ENCODE measurements at regions not wholly inside any gene's neighbourhood (a gene's known extent, or its start where the extent isn't known, plus 50 kb on each side); places are given as distances from the start of the nearest gene placed in this dataset.

- Mint-ChIP-seq H3K4me1 (no peaks in the 10 kb centered on the region), H3K9me3 (peaks cover 21% of the 10 kb centered on the region), H3K4me3 (no peak overlapping the region), H3K27ac (no peak overlapping the region), H3K36me3 (no peaks in the 10 kb centered on the region), H3K27me3 (no peaks in the 10 kb centered on the region)
- ATAC-seq: no peak
Measured at GRCh38 chr14:97524589-97525319, 727.6 kb downstream of the VRK1 start.

GRCh38 chr14:97527993-97528392 lies 730.8 kb downstream of the VRK1 start:
- no peak overlapping the region for H3K27ac Mint-ChIP-seq
- no peaks in the 10 kb centered on the region for H3K36me3 Mint-ChIP-seq
- no peak for ATAC-seq
- no peaks in the 10 kb centered on the region for H3K27me3 Mint-ChIP-seq
- peaks cover 10% of the 10 kb centered on the region for H3K9me3 Mint-ChIP-seq
- H3K4me1 Mint-ChIP-seq: no peaks in the 10 kb centered on the region
- H3K4me3 Mint-ChIP-seq: no peak overlapping the region

- no peak for ATAC-seq
- no peak overlapping the region for H3K4me3 Mint-ChIP-seq
- peaks cover 9% of the 10 kb centered on the region for H3K9me3 Mint-ChIP-seq
- no peaks in the 10 kb centered on the region for H3K36me3 Mint-ChIP-seq
- no peaks in the 10 kb centered on the region for H3K27me3 Mint-ChIP-seq
- no peaks in the 10 kb centered on the region for H3K4me1 Mint-ChIP-seq
- H3K27ac Mint-ChIP-seq: no peak overlapping the region
Measured at GRCh38 chr14:97532052-97532451, 734.9 kb downstream of the VRK1 start.

GRCh38 chr14:97536421-97536820 lies 739.2 kb downstream of the VRK1 start:
- ATAC-seq: no peak
- H3K9me3 Mint-ChIP-seq: no peaks in the 10 kb centered on the region
- H3K36me3 Mint-ChIP-seq: no peaks in the 10 kb centered on the region
- no peaks in the 10 kb centered on the region for H3K27me3 Mint-ChIP-seq
- H3K4me1 Mint-ChIP-seq: no peaks in the 10 kb centered on the region
- no peak overlapping the region for H3K27ac Mint-ChIP-seq
- no peak overlapping the region for H3K4me3 Mint-ChIP-seq

GRCh38 chr14:97538749-97539410 lies 741.7 kb downstream of the VRK1 start:
- ATAC-seq: no peak
- Mint-ChIP-seq H3K4me1 (no peaks in the 10 kb centered on the region), H3K36me3 (no peaks in the 10 kb centered on the region), H3K4me3 (no peak overlapping the region), H3K27me3 (no peaks in the 10 kb centered on the region), H3K9me3 (no peaks in the 10 kb centered on the region), H3K27ac (no peak overlapping the region)

- no peak for ATAC-seq
- H3K27ac Mint-ChIP-seq: no peak overlapping the region
- no peaks in the 10 kb centered on the region for H3K27me3 Mint-ChIP-seq
- no peaks in the 10 kb centered on the region for H3K36me3 Mint-ChIP-seq
- H3K4me3 Mint-ChIP-seq: no peak overlapping the region
- H3K9me3 Mint-ChIP-seq: no peaks in the 10 kb centered on the region
- no peaks in the 10 kb centered on the region for H3K4me1 Mint-ChIP-seq
Measured at GRCh38 chr14:97539411-97539795, 742.2 kb downstream of the VRK1 start.

GRCh38 chr14:97539884-97540283 lies 742.7 kb downstream of the VRK1 start:
- no peaks in the 10 kb centered on the region for H3K9me3 Mint-ChIP-seq
- H3K4me3 Mint-ChIP-seq: no peak overlapping the region
- H3K27ac Mint-ChIP-seq: no peak overlapping the region
- no peak for ATAC-seq
- H3K27me3 Mint-ChIP-seq: no peaks in the 10 kb centered on the region
- no peaks in the 10 kb centered on the region for H3K36me3 Mint-ChIP-seq
- H3K4me1 Mint-ChIP-seq: no peaks in the 10 kb centered on the region

GRCh38 chr14:97543221-97543620 lies 746.0 kb downstream of the VRK1 start:
- Mint-ChIP-seq H3K27me3 (no peaks in the 10 kb centered on the region), H3K4me1 (no peaks in the 10 kb centered on the region), H3K4me3 (no peak overlapping the region), H3K9me3 (peaks cover 4% of the 10 kb centered on the region), H3K36me3 (no peaks in the 10 kb centered on the region), H3K27ac (no peak overlapping the region)
- ATAC-seq: no peak

GRCh38 chr14:97543816-97544215 lies 746.6 kb downstream of the VRK1 start:
- H3K36me3 Mint-ChIP-seq: no peaks in the 10 kb centered on the region
- no peak overlapping the region for H3K4me3 Mint-ChIP-seq
- H3K9me3 Mint-ChIP-seq: peaks cover 4% of the 10 kb centered on the region
- no peaks in the 10 kb centered on the region for H3K4me1 Mint-ChIP-seq
- no peak for ATAC-seq
- H3K27ac Mint-ChIP-seq: no peak overlapping the region
- H3K27me3 Mint-ChIP-seq: no peaks in the 10 kb centered on the region

GRCh38 chr14:97544571-97544970 lies 747.4 kb downstream of the VRK1 start:
- Mint-ChIP-seq H3K9me3 (peaks cover 4% of the 10 kb centered on the region), H3K4me3 (no peak overlapping the region), H3K4me1 (no peaks in the 10 kb centered on the region), H3K27ac (no peak overlapping the region), H3K36me3 (no peaks in the 10 kb centered on the region), H3K27me3 (no peaks in the 10 kb centered on the region)
- no peak for ATAC-seq

GRCh38 chr14:97546491-97547230 lies 749.5 kb downstream of the VRK1 start:
- no peak for ATAC-seq
- Mint-ChIP-seq H3K27ac (no peak overlapping the region), H3K9me3 (peaks cover 4% of the 10 kb centered on the region), H3K36me3 (no peaks in the 10 kb centered on the region), H3K4me3 (no peak overlapping the region), H3K27me3 (no peaks in the 10 kb centered on the region), H3K4me1 (no peaks in the 10 kb centered on the region)

GRCh38 chr14:97550463-97550862 lies 753.3 kb downstream of the VRK1 start:
- Mint-ChIP-seq H3K27me3 (no peaks in the 10 kb centered on the region), H3K4me1 (no peaks in the 10 kb centered on the region), H3K9me3 (peaks cover 7% of the 10 kb centered on the region), H3K27ac (no peak overlapping the region), H3K4me3 (no peak overlapping the region), H3K36me3 (no peaks in the 10 kb centered on the region)
- ATAC-seq: no peak

GRCh38 chr14:97554597-97554996 lies 757.4 kb downstream of the VRK1 start:
- no peaks in the 10 kb centered on the region for H3K27me3 Mint-ChIP-seq
- H3K4me1 Mint-ChIP-seq: no peaks in the 10 kb centered on the region
- no peak overlapping the region for H3K27ac Mint-ChIP-seq
- no peak for ATAC-seq
- H3K4me3 Mint-ChIP-seq: no peak overlapping the region
- H3K36me3 Mint-ChIP-seq: no peaks in the 10 kb centered on the region
- H3K9me3 Mint-ChIP-seq: peaks cover 9% of the 10 kb centered on the region

- no peak overlapping the region for H3K27ac Mint-ChIP-seq
- H3K36me3 Mint-ChIP-seq: no peaks in the 10 kb centered on the region
- ATAC-seq: no peak
- no peak overlapping the region for H3K4me3 Mint-ChIP-seq
- no peaks in the 10 kb centered on the region for H3K27me3 Mint-ChIP-seq
- peaks cover 10% of the 10 kb centered on the region for H3K9me3 Mint-ChIP-seq
- no peaks in the 10 kb centered on the region for H3K4me1 Mint-ChIP-seq
Measured at GRCh38 chr14:97564334-97564733, 767.2 kb downstream of the VRK1 start.

GRCh38 chr14:97571201-97571600 lies 774.0 kb downstream of the VRK1 start:
- ATAC-seq: no peak
- H3K9me3 Mint-ChIP-seq: peaks cover 13% of the 10 kb centered on the region
- H3K27me3 Mint-ChIP-seq: no peaks in the 10 kb centered on the region
- no peaks in the 10 kb centered on the region for H3K36me3 Mint-ChIP-seq
- H3K4me3 Mint-ChIP-seq: no peak overlapping the region
- no peak overlapping the region for H3K27ac Mint-ChIP-seq
- no peaks in the 10 kb centered on the region for H3K4me1 Mint-ChIP-seq

Measured in stimulated activated memory B cell treated with anti-CD40 and anti-IgM and Interleukin-4, amounts not matched to agents 10 μg/mL and 1 μg/mL and 100 μg/mL, for 72 hours (primary cell).